ENCODE measurements at regions not wholly inside any gene's neighbourhood (a gene's known extent, or its start where the extent isn't known, plus 50 kb on each side); places are given as distances from the start of the nearest gene placed in this dataset.

- peak; percentile 59 for TF ChIP-seq CTCF (IDR thresholded peaks at IDR 0.05; ENCODE audit: unreplicated experiment)
- Mint-ChIP-seq H3K4me3 (ENCODE audit: low read depth, unreplicated experiment) (no peak overlapping the region), H3K9me3 (ENCODE audit: low read depth, unreplicated experiment) (no peaks in the 10 kb centered on the region), H3K27ac (ENCODE audit: unreplicated experiment) (no peak overlapping the region), H3K36me3 (ENCODE audit: insufficient read depth, unreplicated experiment) (no peaks in the 10 kb centered on the region), H3K27me3 (ENCODE audit: unreplicated experiment) (peaks cover 20% of the 10 kb centered on the region), H3K4me1 (ENCODE audit: low read depth, unreplicated experiment) (no peaks in the 10 kb centered on the region)
- peak; percentile 25 for DNase-seq
- BruUV-seq (replicated peaks): no TSS peak
- CTCF ChIA-PET: no interaction called here
- intact Hi-C loops (cut with micrococcal nuclease; ENCODE audit: unreplicated experiment): loop anchor here (1.0 to 5.0 kb wide), 3 partner anchors 131 to 1481 kb away; no protein-coding TSS in a partner anchor
Observed at GRCh38 chr17:70636517-70637133, 467.3 kb downstream of the KCNJ2 start.

- no peak for TF ChIP-seq CTCF (IDR thresholded peaks at IDR 0.05; ENCODE audit: unreplicated experiment)
- Mint-ChIP-seq H3K4me3 (ENCODE audit: low read depth, unreplicated experiment) (no peak overlapping the region), H3K9me3 (ENCODE audit: low read depth, unreplicated experiment) (no peaks in the 10 kb centered on the region), H3K36me3 (ENCODE audit: insufficient read depth, unreplicated experiment) (no peaks in the 10 kb centered on the region), H3K27me3 (ENCODE audit: unreplicated experiment) (no peaks in the 10 kb centered on the region), H3K27ac (ENCODE audit: unreplicated experiment) (no peak overlapping the region), H3K4me1 (ENCODE audit: low read depth, unreplicated experiment) (no peaks in the 10 kb centered on the region)
- BruUV-seq (replicated peaks): no TSS peak
- intact Hi-C loops (cut with micrococcal nuclease; ENCODE audit: unreplicated experiment): no loop called here
- DNase-seq: no peak
- CTCF ChIA-PET: no interaction called here
Observed at GRCh38 chr17:70642059-70642458, 472.7 kb downstream of the KCNJ2 start.

- DNase-seq: no peak
- no peaks in the 10 kb centered on the region for H3K4me1 Mint-ChIP-seq (ENCODE audit: low read depth, unreplicated experiment)
- no peak for TF ChIP-seq CTCF (IDR thresholded peaks at IDR 0.05; ENCODE audit: unreplicated experiment)
- no peak overlapping the region for H3K27ac Mint-ChIP-seq (ENCODE audit: unreplicated experiment)
- no peaks in the 10 kb centered on the region for H3K9me3 Mint-ChIP-seq (ENCODE audit: low read depth, unreplicated experiment)
- no peak overlapping the region for H3K4me3 Mint-ChIP-seq (ENCODE audit: low read depth, unreplicated experiment)
- intact Hi-C loops (cut with micrococcal nuclease; ENCODE audit: unreplicated experiment): no loop called here
- no peaks in the 10 kb centered on the region for H3K36me3 Mint-ChIP-seq (ENCODE audit: insufficient read depth, unreplicated experiment)
- CTCF ChIA-PET: interaction anchor here (0.6 kb wide), 1 partner anchor 16 kb away, joined by 4 read pairs; no protein-coding TSS in a partner anchor
- BruUV-seq (replicated peaks): no TSS peak
- no peaks in the 10 kb centered on the region for H3K27me3 Mint-ChIP-seq (ENCODE audit: unreplicated experiment)
Observed at GRCh38 chr17:70644096-70644495, 474.8 kb downstream of the KCNJ2 start.

- Mint-ChIP-seq H3K36me3 (ENCODE audit: insufficient read depth, unreplicated experiment) (no peaks in the 10 kb centered on the region), H3K27ac (ENCODE audit: unreplicated experiment) (no peak overlapping the region), H3K27me3 (ENCODE audit: unreplicated experiment) (no peaks in the 10 kb centered on the region), H3K4me1 (ENCODE audit: low read depth, unreplicated experiment) (no peaks in the 10 kb centered on the region), H3K9me3 (ENCODE audit: low read depth, unreplicated experiment) (no peaks in the 10 kb centered on the region), H3K4me3 (ENCODE audit: low read depth, unreplicated experiment) (no peak overlapping the region)
- intact Hi-C loops (cut with micrococcal nuclease; ENCODE audit: unreplicated experiment): no loop called here
- CTCF ChIA-PET: interaction anchor here (0.6 kb wide), 2 partner anchors 806 to 1286 kb away, joined by 4 to 5 read pairs; no protein-coding TSS in a partner anchor
- DNase-seq: no peak
- TF ChIP-seq CTCF (IDR thresholded peaks at IDR 0.05; ENCODE audit: unreplicated experiment): no peak
- BruUV-seq (replicated peaks): no TSS peak
Observed at GRCh38 chr17:70646673-70647072, 477.3 kb downstream of the KCNJ2 start.
